ENCODE measurements at regions not wholly inside any gene's neighbourhood (a gene's known extent, or its start where the extent isn't known, plus 50 kb on each side); places are given as distances from the start of the nearest gene placed in this dataset.

- H3K9me3 ChIP-seq: no peaks in the 10 kb centered on the region
- no peak overlapping the region for H3K4me2 ChIP-seq
- ChIA-PET CTCF (no interaction called here), POLR2A (no interaction called here)
- no peak for DNase-seq (ENCODE audit: low read depth in 1 of 2, low spot score in 1 of 2)
- no peak for ATAC-seq
- no peaks in the 10 kb centered on the region for H3K4me1 ChIP-seq
- TF ChIP-seq HOXA7 (CRISPR knock-in tag; IDR thresholded peaks at IDR 0.05) (no peak), FOSL2 (IDR thresholded peaks at IDR 0.05) (no peak), FOSL2 (CRISPR knock-in tag; IDR thresholded peaks at IDR 0.05) (no peak), ESRRA (IDR thresholded peaks at IDR 0.05; ENCODE audit: borderline replicate concordance, low read length) (no peak), SREBF2 (IDR thresholded peaks at IDR 0.05) (no peak), CEBPB (IDR thresholded peaks at IDR 0.05) (no peak), HDAC2 (IDR thresholded peaks at IDR 0.05) (no peak), NR3C1 (IDR thresholded peaks at IDR 0.05) (no peak), CHD4 (IDR thresholded peaks at IDR 0.05; ENCODE audit: borderline replicate concordance) (no peak)
- no peak for FAIRE-seq
- no peak overlapping the region for H3K27ac ChIP-seq
- H3K4me3 ChIP-seq: no peak overlapping the region
These were observed 58.8 kb upstream of the ENPEP start for GRCh38 chr4:110417136-110417535.

GRCh38 chr4:110415478-110415877 lies 60.5 kb upstream of the ENPEP start:
- Histone ChIP-seq H3K27ac (no peak overlapping the region), H3K4me2 (no peak overlapping the region), H3K4me1 (no peaks in the 10 kb centered on the region), H3K9me3 (no peaks in the 10 kb centered on the region), H3K4me3 (no peak overlapping the region)
- ChIA-PET POLR2A (no interaction called here), CTCF (no interaction called here)
- FAIRE-seq (no peak), ATAC-seq (no peak), DNase-seq (ENCODE audit: low read depth in 1 of 2, low spot score in 1 of 2) (no peak)
- WGBS (ENCODE audit: missing lambda C conversion rate): 63% methylated on average over 4 of the region's 4 CpGs
- TF ChIP-seq MAFK (IDR thresholded peaks at IDR 0.05; ENCODE audit: partially characterized antibody) (no peak), NPAS2 (CRISPR knock-in tag; IDR thresholded peaks at IDR 0.05; ENCODE audit: borderline replicate concordance) (no peak), HOXB5 (CRISPR knock-in tag; IDR thresholded peaks at IDR 0.05) (no peak), RFX5 (IDR thresholded peaks at IDR 0.05) (no peak), HOXB13 (CRISPR knock-in tag; IDR thresholded peaks at IDR 0.05; ENCODE audit: low read depth) (no peak), KDM5A (IDR thresholded peaks at IDR 0.05) (no peak), REST (IDR thresholded peaks at IDR 0.05) (no peak), MAX (IDR thresholded peaks at IDR 0.05) (no peak)

GRCh38 chr4:110415041-110415440 lies 60.9 kb upstream of the ENPEP start:
- no peak overlapping the region for H3K4me2 ChIP-seq
- H3K27ac ChIP-seq: no peak overlapping the region
- no peak for FAIRE-seq
- 41% methylated on average over 3 of the region's 3 CpGs for WGBS (ENCODE audit: missing lambda C conversion rate)
- ChIA-PET CTCF (no interaction called here), POLR2A (no interaction called here)
- no peak for ATAC-seq
- no peaks in the 10 kb centered on the region for H3K4me1 ChIP-seq
- DNase-seq (ENCODE audit: low read depth in 1 of 2, low spot score in 1 of 2): no peak
- no peaks in the 10 kb centered on the region for H3K9me3 ChIP-seq
- no peak overlapping the region for H3K4me3 ChIP-seq
- no peak for TF ChIP-seq HMGXB4 (CRISPR knock-in tag; IDR thresholded peaks at IDR 0.05; ENCODE audit: borderline replicate concordance)
- no peak for TF ChIP-seq SREBF2 (IDR thresholded peaks at IDR 0.05)
- TF ChIP-seq NPAS2 (CRISPR knock-in tag; IDR thresholded peaks at IDR 0.05; ENCODE audit: borderline replicate concordance): no peak
- no peak for TF ChIP-seq CHD4 (IDR thresholded peaks at IDR 0.05; ENCODE audit: borderline replicate concordance)
- no peak for TF ChIP-seq PHF8 (IDR thresholded peaks at IDR 0.05; ENCODE audit: borderline replicate concordance, low read depth)
- TF ChIP-seq CHD2 (IDR thresholded peaks at IDR 0.05; ENCODE audit: low read length, partially characterized antibody): no peak
- TF ChIP-seq NFE2L2 (conservative IDR thresholded peaks at IDR 0.05; ENCODE audit: low read length): no peak
- TF ChIP-seq MYC (IDR thresholded peaks at IDR 0.05; ENCODE audit: borderline replicate concordance, low read length): no peak
- TF ChIP-seq SMC3 (IDR thresholded peaks at IDR 0.05): no peak
- TF ChIP-seq BHLHE40 (IDR thresholded peaks at IDR 0.05; ENCODE audit: low read depth, low read length): no peak
- no peak for TF ChIP-seq JUNB (IDR thresholded peaks at IDR 0.05)
- no peak for TF ChIP-seq RARB (CRISPR knock-in tag; IDR thresholded peaks at IDR 0.05)
- TF ChIP-seq NR3C1 (IDR thresholded peaks at IDR 0.05): no peak
- TF ChIP-seq HES2 (IDR thresholded peaks at IDR 0.05): no peak
- no peak for TF ChIP-seq CEBPB (IDR thresholded peaks at IDR 0.05)
- no peak for TF ChIP-seq HDAC2 (IDR thresholded peaks at IDR 0.05)
- TF ChIP-seq ELK1 (IDR thresholded peaks at IDR 0.05; ENCODE audit: low read depth, low read length): no peak
- TF ChIP-seq MAX (IDR thresholded peaks at IDR 0.05): no peak
- no peak for TF ChIP-seq JUN (IDR thresholded peaks at IDR 0.05)
